ENCODE measurements at regions not wholly inside any gene's neighbourhood (a gene's known extent, or its start where the extent isn't known, plus 50 kb on each side); places are given as distances from the start of the nearest gene placed in this dataset.

GRCh38 chr5:20678386-20678785 lies 690.4 kb upstream of the CDH18 start:
- no peaks in the 10 kb centered on the region for H3K4me1 ChIP-seq (ENCODE audit: control insufficient read depth, insufficient read depth, low read length)
- DNase-seq (ENCODE audit: low read depth, low spot score) (no peak), FAIRE-seq (no peak), ATAC-seq (peak; percentile 41; the same call in 2 of the 3 replicates)
- no peaks in the 10 kb centered on the region for H3K36me3 ChIP-seq (ENCODE audit: control insufficient read depth in 2 of 2, insufficient read depth in 2 of 2, low read length in 1 of 2)
- no peaks in the 10 kb centered on the region for H4K20me1 ChIP-seq (ENCODE audit: control insufficient read depth, insufficient read depth)
- H3K27ac ChIP-seq (ENCODE audit: control insufficient read depth, insufficient read depth), result no peak overlapping the region
- no peak overlapping the region for H3K9ac ChIP-seq (ENCODE audit: control insufficient read depth, insufficient read depth, low read length)
- H3K27me3 ChIP-seq (replicated peaks in 1 of 2; ENCODE audit: control insufficient read depth in 2 of 2, insufficient read depth in 2 of 2, low read length in 1 of 2), result no peaks in the 10 kb centered on the region
- no peaks in the 10 kb centered on the region for H3K79me2 ChIP-seq (ENCODE audit: control insufficient read depth, insufficient read depth, low read length)
- BruUV-seq (replicated peaks), result no TSS peak
- SMC1A ChIA-PET (ENCODE audit: uncharacterized antibody, unreplicated experiment), result interaction anchor here (1.0 kb wide), 1 partner anchor 1733 kb away, joined by 3 read pairs; no protein-coding TSS in a partner anchor
- H2AFZ ChIP-seq (ENCODE audit: control insufficient read depth, low read depth, low read length), result no peak overlapping the region
- TF ChIP-seq PBX3 (IDR thresholded peaks at IDR 0.05; ENCODE audit: insufficient replicate concordance, low read depth, low read length), result no peak
- in situ Hi-C loops (cut with MboI) (no loop called here), intact Hi-C loops (cut with micrococcal nuclease; ENCODE audit: unreplicated experiment) (no loop called here)
- RAD21 ChIA-PET (ENCODE audit: unreplicated experiment), result no interaction called here
- H3K4me3 ChIP-seq, result no peak overlapping the region
- POLR2A ChIA-PET, result no interaction called here
- no peaks in the 10 kb centered on the region for H3K9me3 ChIP-seq (replicated peaks; ENCODE audit: control insufficient read depth, insufficient read depth, low read length)
- CTCF ChIA-PET, result interaction anchor here (0.7 kb wide), 1 partner anchor 765 kb away, joined by 3 read pairs; no protein-coding TSS in a partner anchor
- no peak overlapping the region for H3K4me2 ChIP-seq (ENCODE audit: control insufficient read depth, insufficient read depth)

- H3K4me3 ChIP-seq, result no peak overlapping the region
- SMC1A ChIA-PET (ENCODE audit: uncharacterized antibody, unreplicated experiment), result no interaction called here
- no peaks in the 10 kb centered on the region for H3K4me1 ChIP-seq (ENCODE audit: control insufficient read depth, insufficient read depth, low read length)
- POLR2A ChIA-PET, result no interaction called here
- no peaks in the 10 kb centered on the region for H3K27me3 ChIP-seq (replicated peaks in 1 of 2; ENCODE audit: control insufficient read depth in 2 of 2, insufficient read depth in 2 of 2, low read length in 1 of 2)
- H3K9ac ChIP-seq (ENCODE audit: control insufficient read depth, insufficient read depth, low read length), result no peak overlapping the region
- BruUV-seq (replicated peaks), result no TSS peak
- FAIRE-seq, result peak; percentile 66
- H3K9me3 ChIP-seq (replicated peaks; ENCODE audit: control insufficient read depth, insufficient read depth, low read length), result no peaks in the 10 kb centered on the region
- RAD21 ChIA-PET (ENCODE audit: unreplicated experiment), result interaction anchor here (0.9 kb wide), 1 partner anchor 18 kb away, joined by 3 read pairs; no protein-coding TSS in a partner anchor
- H3K4me2 ChIP-seq (ENCODE audit: control insufficient read depth, insufficient read depth), result no peak overlapping the region
- no peaks in the 10 kb centered on the region for H3K36me3 ChIP-seq (ENCODE audit: control insufficient read depth in 2 of 2, insufficient read depth in 2 of 2, low read length in 1 of 2)
- H3K79me2 ChIP-seq (ENCODE audit: control insufficient read depth, insufficient read depth, low read length), result no peaks in the 10 kb centered on the region
- H2AFZ ChIP-seq (ENCODE audit: control insufficient read depth, low read depth, low read length), result no peak overlapping the region
- in situ Hi-C loops (cut with MboI) (no loop called here), intact Hi-C loops (cut with micrococcal nuclease; ENCODE audit: unreplicated experiment) (no loop called here)
- CTCF ChIA-PET, result no interaction called here
- H4K20me1 ChIP-seq (ENCODE audit: control insufficient read depth, insufficient read depth), result no peaks in the 10 kb centered on the region
- WGBS (ENCODE audit: insufficient coverage, insufficient replicate concordance, low lambda C conversion rate, missing lambda C conversion rate), result 8% methylated on average over 3 of the region's 3 CpGs
- no peak overlapping the region for H3K27ac ChIP-seq (ENCODE audit: control insufficient read depth, insufficient read depth)
- ATAC-seq, result no peak
- DNase-seq (ENCODE audit: low read depth, low spot score), result no peak
- no peak for TF ChIP-seq E2F4 (IDR thresholded peaks at IDR 0.05; ENCODE audit: low read depth, low read length)
- TF ChIP-seq ZNF207 (IDR thresholded peaks at IDR 0.05; ENCODE audit: borderline replicate concordance), result no peak
- no peak for TF ChIP-seq MAX (IDR thresholded peaks at IDR 0.05; ENCODE audit: low read depth, low read length)
- TF ChIP-seq SMC3 (IDR thresholded peaks at IDR 0.05; ENCODE audit: borderline replicate concordance, low read length), result no peak
- no peak for TF ChIP-seq REST (IDR thresholded peaks at IDR 0.05; ENCODE audit: low read depth, low read length)
- TF ChIP-seq BMI1 (IDR thresholded peaks at IDR 0.05; ENCODE audit: borderline replicate concordance), result no peak
- TF ChIP-seq EGR1 (IDR thresholded peaks at IDR 0.05; ENCODE audit: borderline replicate concordance in 1 of 2, low read depth in 2 of 2, low read length in 2 of 2), result no peak
- TF ChIP-seq KLF5 (IDR thresholded peaks at IDR 0.05; ENCODE audit: partially characterized antibody), result no peak
Measured at GRCh38 chr5:20660588-20660987, 672.6 kb upstream of the CDH18 start.

Data from GM12878 (cell line).